ENCODE measurements at regions not wholly inside any gene's neighbourhood (a gene's known extent, or its start where the extent isn't known, plus 50 kb on each side); places are given as distances from the start of the nearest gene placed in this dataset.

DNA sequence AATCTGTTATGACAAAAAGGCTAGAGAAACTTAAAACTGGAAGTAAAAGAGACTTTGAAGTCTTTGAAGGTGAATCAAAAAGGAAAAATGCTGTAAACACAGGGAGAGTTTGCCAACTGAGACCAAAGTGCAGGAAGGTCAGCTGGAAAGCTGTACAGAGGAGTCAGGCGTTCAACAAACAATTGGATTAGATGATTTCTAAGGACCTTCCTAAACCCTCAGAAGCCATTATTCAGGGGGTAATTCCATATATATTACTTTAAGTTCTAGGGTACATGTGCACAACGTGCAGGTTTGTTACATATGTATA lies 156.8 kb downstream of the ZBTB18 start:
- TF ChIP-seq, protein P1, sequence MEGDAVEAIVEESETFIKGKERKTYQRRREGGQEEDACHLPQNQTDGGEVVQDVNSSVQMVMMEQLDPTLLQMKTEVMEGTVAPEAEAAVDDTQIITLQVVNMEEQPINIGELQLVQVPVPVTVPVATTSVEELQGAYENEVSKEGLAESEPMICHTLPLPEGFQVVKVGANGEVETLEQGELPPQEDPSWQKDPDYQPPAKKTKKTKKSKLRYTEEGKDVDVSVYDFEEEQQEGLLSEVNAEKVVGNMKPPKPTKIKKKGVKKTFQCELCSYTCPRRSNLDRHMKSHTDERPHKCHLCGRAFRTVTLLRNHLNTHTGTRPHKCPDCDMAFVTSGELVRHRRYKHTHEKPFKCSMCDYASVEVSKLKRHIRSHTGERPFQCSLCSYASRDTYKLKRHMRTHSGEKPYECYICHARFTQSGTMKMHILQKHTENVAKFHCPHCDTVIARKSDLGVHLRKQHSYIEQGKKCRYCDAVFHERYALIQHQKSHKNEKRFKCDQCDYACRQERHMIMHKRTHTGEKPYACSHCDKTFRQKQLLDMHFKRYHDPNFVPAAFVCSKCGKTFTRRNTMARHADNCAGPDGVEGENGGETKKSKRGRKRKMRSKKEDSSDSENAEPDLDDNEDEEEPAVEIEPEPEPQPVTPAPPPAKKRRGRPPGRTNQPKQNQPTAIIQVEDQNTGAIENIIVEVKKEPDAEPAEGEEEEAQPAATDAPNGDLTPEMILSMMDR (IDR thresholded peaks at IDR 0.05), result no peak
- TF ChIP-seq POLR2AphosphoS5 (IDR thresholded peaks at IDR 0.05) (no peak), POLR2A (IDR thresholded peaks at IDR 0.05) (no peak), EP300 (IDR thresholded peaks at IDR 0.05) (no peak)
